NCI-H146 treated with DMSO at 0.1 percent for 48 hours (cell line): ENCODE measurements at regions not wholly inside any gene's neighbourhood (a gene's known extent, or its start where the extent isn't known, plus 50 kb on each side); places are given as distances from the start of the nearest gene placed in this dataset.
"Not testable (repeated sequence)": the region's sequence is repeated elsewhere in the genome, so short reads cannot be mapped to it uniquely, and the experiment has no call there.

Experiments used
- DNase-seq: peaks from one replicate; lab custom pipeline; 2025; ENCODE audit not compliant: unreplicated experiment; lab: John Stamatoyannopoulos, UW

- no peak for DNase-seq
Measured at GRCh38 chr17:73840829-73841228, 196.6 kb upstream of the SDK2 start.

GRCh38 chr17:73841431-73842060 is 197.3 kb upstream of the SDK2 start:
- no peak for DNase-seq

GRCh38 chr17:73847952-73848351 is 203.7 kb upstream of the SDK2 start:
- DNase-seq = no peak

- DNase-seq = no peak
Measured at GRCh38 chr17:73850426-73850825, 206.2 kb upstream of the SDK2 start.

- DNase-seq = no peak
Measured at GRCh38 chr17:73851091-73851490, 206.8 kb upstream of the SDK2 start.

GRCh38 chr17:73851921-73852320 is 207.7 kb upstream of the SDK2 start:
- no peak for DNase-seq

- no peak for DNase-seq
Measured at GRCh38 chr17:73855720-73856333, 211.6 kb upstream of the SDK2 start.

GRCh38 chr17:73856556-73856955 is 212.3 kb upstream of the SDK2 start:
- DNase-seq = no peak

- DNase-seq = not testable (repeated sequence)
Measured at GRCh38 chr17:73859439-73860008, 215.3 kb upstream of the SDK2 start.

- DNase-seq = no peak
Measured at GRCh38 chr17:73861543-73861942, 217.3 kb upstream of the SDK2 start.

- no peak for DNase-seq
Measured at GRCh38 chr17:73863761-73864535, 219.7 kb upstream of the SDK2 start.

- no peak for DNase-seq
Measured at GRCh38 chr17:73865831-73866230, 221.6 kb upstream of the SDK2 start.

GRCh38 chr17:73867056-73867455 is 222.8 kb upstream of the SDK2 start:
- DNase-seq = no peak

- DNase-seq = no peak
Measured at GRCh38 chr17:73870068-73870467, 225.8 kb upstream of the SDK2 start.

- DNase-seq = no peak
Measured at GRCh38 chr17:73870473-73870872, 226.2 kb upstream of the SDK2 start.

- DNase-seq = no peak
Measured at GRCh38 chr17:73872816-73873215, 228.6 kb upstream of the SDK2 start.

GRCh38 chr17:73874008-73874720 is 229.9 kb upstream of the SDK2 start:
- no peak for DNase-seq

GRCh38 chr17:73875346-73875745 is 231.1 kb upstream of the SDK2 start:
- DNase-seq = no peak

- no peak for DNase-seq
Measured at GRCh38 chr17:73877962-73878361, 233.7 kb upstream of the SDK2 start.

- DNase-seq = no peak
Measured at GRCh38 chr17:73878923-73879322, 234.7 kb upstream of the SDK2 start.

GRCh38 chr17:73879987-73880386 is 235.7 kb upstream of the SDK2 start:
- DNase-seq = peak; percentile 16
